A673 (cell line): ENCODE measurements at regions not wholly inside any gene's neighbourhood (a gene's known extent, or its start where the extent isn't known, plus 50 kb on each side); places are given as distances from the start of the nearest gene placed in this dataset.

Source experiments
- BruUV-seq: library from RNA; stranded (reverse); fragments of 400-500 nt; replicated peaks from 2 replicates; lab custom pipeline; 2021; lab: Mats Ljungman, UMichigan
- CTCF ChIA-PET: fragments of 300-600 bp; sonication (Branson Sonifier 250); formaldehyde crosslinking; loops from one replicate; lab custom pipeline; 2022; ENCODE audit warnings: antibody characterized with exemption; lab: Charles Lee
- POLR2A ChIA-PET: fragments of 300-600 bp; sonication (Branson Sonifier 250); formaldehyde crosslinking; loops from one replicate; lab custom pipeline; 2022; ENCODE audit warnings: antibody characterized with exemption; ENCODE audit not compliant: low non-redundant PET; lab: Charles Lee
- DNase-seq: peaks from one replicate; pipeline ENCODE4 v3.0.0-alpha.2; 2015; ENCODE audit warnings: low spot score
- H3K27ac ChIP-seq: fragments of 200-600 bp; sonication (generic); 2 replicates; pipeline ENCODE4 v1.5.1; 2016; ENCODE audit warnings: mixed run types, low read depth, mild to moderate bottlenecking, mixed read lengths, antibody characterized with exemption, low read length; ENCODE audit not compliant: poor library complexity, severe bottlenecking
- H3K27me3 ChIP-seq: fragments of 200-600 bp; sonication (generic); replicated peaks from 2 replicates; pipeline ENCODE4 v1.6.1; 2017; ENCODE audit warnings: mixed run types, low read depth, mild to moderate bottlenecking, mixed read lengths, antibody characterized with exemption, low read length; ENCODE audit not compliant: insufficient read depth, poor library complexity
- H3K36me3 ChIP-seq: fragments of 200-600 bp; sonication (generic); 2 replicates; pipeline ENCODE4 v1.6.1; 2016; ENCODE audit warnings: mixed run types, mild to moderate bottlenecking, mixed read lengths, antibody characterized with exemption, low read length; ENCODE audit not compliant: insufficient read depth, poor library complexity, severe bottlenecking
- H3K4me1 ChIP-seq: fragments of 200-600 bp; sonication (generic); 2 replicates; pipeline ENCODE4 v1.6.1; 2017; ENCODE audit warnings: mixed run types, mild to moderate bottlenecking, mixed read lengths, antibody characterized with exemption, low read length; ENCODE audit not compliant: insufficient read depth, poor library complexity, severe bottlenecking
- H3K4me3 ChIP-seq: fragments of 200-600 bp; sonication (generic); 2 replicates; pipeline ENCODE4 v1.5.1; 2016; ENCODE audit warnings: low read depth, mixed run types, mild to moderate bottlenecking, mixed read lengths, low read length; ENCODE audit not compliant: poor library complexity, severe bottlenecking
- H3K9me3 ChIP-seq: fragments of 200-600 bp; sonication (generic); 2 replicates; pipeline ENCODE4 v1.6.1; 2016; ENCODE audit warnings: mixed run types, low read depth, mild to moderate bottlenecking, mixed read lengths, antibody characterized with exemption, low read length; ENCODE audit not compliant: poor library complexity, severe bottlenecking
- EZH2 ChIP-seq: fragments of 200-600 bp; sonication (generic); IDR thresholded peaks from 2 replicates; pipeline ENCODE4 v1.6.1; 2017; ENCODE audit warnings: borderline replicate concordance, low read depth, mild to moderate bottlenecking, mixed read lengths, antibody characterized with exemption, low read length; ENCODE audit not compliant: poor library complexity, severe bottlenecking
- intact Hi-C: fragments of 100-400 bp; cut with micrococcal nuclease; formaldehyde crosslinking; loops from one replicate; pipeline ENCODE4 v1.10.0; 2022; ENCODE audit not compliant: unreplicated experiment
- TF ChIP-seq, protein P1 (sequence below): fragments of 300-800, 200-600 bp; sonication (generic); conservative IDR thresholded peaks from 2 replicates; pipeline ENCODE4 v1.5.1; 2017; ENCODE audit warnings: low read depth, mild to moderate bottlenecking, antibody characterized with exemption, low read length, moderate library complexity, mixed read lengths

DNA sequence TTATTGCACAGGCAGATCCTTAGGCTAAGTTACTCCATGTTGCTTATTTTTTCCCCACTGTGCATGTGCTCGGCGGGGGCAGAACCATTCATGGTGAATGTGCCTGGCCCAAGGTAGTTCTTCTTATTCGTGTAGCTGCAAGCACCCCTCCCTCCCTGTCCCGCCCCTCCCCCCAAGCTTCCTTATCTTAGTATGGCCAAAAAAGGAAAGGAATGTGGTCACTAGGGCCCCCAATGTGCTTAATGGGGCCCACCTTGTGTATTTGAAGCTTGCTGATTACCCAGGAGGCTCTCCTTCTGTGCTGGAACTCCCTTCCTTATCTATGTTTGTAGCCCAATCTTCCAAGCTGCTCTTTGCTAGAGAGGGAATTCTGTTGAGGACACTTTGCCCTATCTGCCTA, 1259.7 kb upstream of the RAG2 start:
- POLR2A ChIA-PET: no interaction called here
- CTCF ChIA-PET: interaction anchor here (0.6 kb wide), 1 partner anchor 391 kb away, joined by 6 read pairs; no protein-coding TSS in a partner anchor
- H3K9me3 ChIP-seq: no peaks in the 10 kb centered on the region
- BruUV-seq: no TSS peak
- H3K27ac ChIP-seq: no peak overlapping the region
- DNase-seq: no peak
- H3K4me3 ChIP-seq: no peak overlapping the region
- no peaks in the 10 kb centered on the region for H3K36me3 ChIP-seq
- H3K27me3 ChIP-seq: no peaks in the 10 kb centered on the region
- TF ChIP-seq, protein P1, sequence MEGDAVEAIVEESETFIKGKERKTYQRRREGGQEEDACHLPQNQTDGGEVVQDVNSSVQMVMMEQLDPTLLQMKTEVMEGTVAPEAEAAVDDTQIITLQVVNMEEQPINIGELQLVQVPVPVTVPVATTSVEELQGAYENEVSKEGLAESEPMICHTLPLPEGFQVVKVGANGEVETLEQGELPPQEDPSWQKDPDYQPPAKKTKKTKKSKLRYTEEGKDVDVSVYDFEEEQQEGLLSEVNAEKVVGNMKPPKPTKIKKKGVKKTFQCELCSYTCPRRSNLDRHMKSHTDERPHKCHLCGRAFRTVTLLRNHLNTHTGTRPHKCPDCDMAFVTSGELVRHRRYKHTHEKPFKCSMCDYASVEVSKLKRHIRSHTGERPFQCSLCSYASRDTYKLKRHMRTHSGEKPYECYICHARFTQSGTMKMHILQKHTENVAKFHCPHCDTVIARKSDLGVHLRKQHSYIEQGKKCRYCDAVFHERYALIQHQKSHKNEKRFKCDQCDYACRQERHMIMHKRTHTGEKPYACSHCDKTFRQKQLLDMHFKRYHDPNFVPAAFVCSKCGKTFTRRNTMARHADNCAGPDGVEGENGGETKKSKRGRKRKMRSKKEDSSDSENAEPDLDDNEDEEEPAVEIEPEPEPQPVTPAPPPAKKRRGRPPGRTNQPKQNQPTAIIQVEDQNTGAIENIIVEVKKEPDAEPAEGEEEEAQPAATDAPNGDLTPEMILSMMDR: no peak
- TF ChIP-seq EZH2: no peak
- no peaks in the 10 kb centered on the region for H3K4me1 ChIP-seq
- intact Hi-C loops: no loop called here

DNA sequence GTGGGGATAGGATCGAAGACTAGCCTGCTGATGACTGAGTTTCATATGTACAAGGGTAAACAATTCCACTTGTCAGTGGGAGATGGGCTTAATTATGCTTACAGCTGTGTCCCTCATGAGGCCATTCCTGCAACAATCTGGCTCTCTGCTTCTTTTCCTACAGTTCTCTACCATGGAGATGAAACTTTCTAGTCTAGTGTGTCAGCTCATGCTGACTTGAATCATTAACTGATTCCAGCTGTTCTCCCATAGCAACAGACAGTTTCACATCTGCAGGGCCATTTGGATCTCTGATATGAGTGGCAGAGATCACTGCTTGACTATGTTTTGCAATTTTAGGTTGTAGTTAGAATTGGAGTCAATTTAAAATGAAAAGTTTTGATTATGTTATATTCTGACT, 1251.7 kb upstream of the RAG2 start:
- POLR2A ChIA-PET: no interaction called here
- H3K9me3 ChIP-seq: no peaks in the 10 kb centered on the region
- H3K4me1 ChIP-seq: no peaks in the 10 kb centered on the region
- intact Hi-C loops: no loop called here
- CTCF ChIA-PET: no interaction called here
- no TSS peak for BruUV-seq
- no peak overlapping the region for H3K27ac ChIP-seq
- peak; percentile 24 for DNase-seq
- H3K36me3 ChIP-seq: no peaks in the 10 kb centered on the region
- no peak for TF ChIP-seq EZH2
- TF ChIP-seq, protein P1: no peak
- no peak overlapping the region for H3K4me3 ChIP-seq
- H3K27me3 ChIP-seq: no peaks in the 10 kb centered on the region

DNA sequence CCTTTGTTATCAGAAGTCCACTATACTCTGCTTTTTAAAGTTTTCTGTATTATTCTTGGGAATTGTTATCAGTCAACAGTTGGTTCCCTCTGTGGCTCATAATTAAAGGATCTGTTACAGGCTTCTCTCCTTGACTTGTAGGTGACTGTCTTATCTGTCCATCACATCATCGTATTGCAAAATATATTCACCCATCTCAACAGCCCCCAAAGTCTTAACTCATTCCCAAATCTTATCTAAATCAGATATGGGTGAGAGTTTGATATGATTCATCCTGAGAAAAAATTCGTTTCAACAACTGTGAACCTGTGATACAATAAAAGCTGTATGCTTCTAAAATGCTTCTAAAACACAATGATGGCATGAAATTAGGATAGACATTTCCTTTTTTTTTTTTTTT, 1245.6 kb upstream of the RAG2 start:
- no peak overlapping the region for H3K27ac ChIP-seq
- no peaks in the 10 kb centered on the region for H3K27me3 ChIP-seq
- ChIA-PET CTCF (no interaction called here), POLR2A (no interaction called here)
- H3K4me3 ChIP-seq: no peak overlapping the region
- H3K9me3 ChIP-seq: no peaks in the 10 kb centered on the region
- no peaks in the 10 kb centered on the region for H3K36me3 ChIP-seq
- no peak for DNase-seq
- intact Hi-C loops: no loop called here
- H3K4me1 ChIP-seq: no peaks in the 10 kb centered on the region
- no TSS peak for BruUV-seq
- TF ChIP-seq EZH2: no peak
- TF ChIP-seq, protein P1: no peak
